ENCODE measurements at regions not wholly inside any gene's neighbourhood (a gene's known extent, or its start where the extent isn't known, plus 50 kb on each side); places are given as distances from the start of the nearest gene placed in this dataset.

DNA sequence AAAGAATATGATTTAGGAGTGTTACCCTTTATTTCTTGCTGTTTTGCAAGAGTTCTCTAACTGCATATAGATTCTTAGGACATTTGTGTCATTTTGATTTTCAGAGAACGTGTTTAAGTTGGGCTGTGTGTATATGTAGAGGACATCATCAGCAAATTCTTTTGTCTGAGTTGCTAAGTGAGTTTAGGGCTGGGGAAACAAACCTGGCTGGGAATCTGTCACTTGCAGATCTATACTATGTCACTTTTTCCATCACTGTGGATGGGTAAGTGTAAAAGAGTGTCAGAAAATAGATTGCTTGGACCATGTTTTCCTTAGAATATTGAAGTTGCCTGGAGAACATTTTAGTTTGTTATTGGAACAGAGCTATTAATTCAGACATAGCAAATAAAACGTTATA lies 349.1 kb upstream of the NEGR1 start:
- POLR2A ChIA-PET, result no interaction called here
- peaks cover 0 to 3% (median 0%) of the 10 kb centered on the region in 5 donors for H3K27me3 Mint-ChIP-seq
- ATAC-seq (no peak), DNase-seq (no peak)
- no peaks in the 10 kb centered on the region for H3K4me1 Mint-ChIP-seq
- H3K36me3 Mint-ChIP-seq, result no peaks in the 10 kb centered on the region
- H3K27ac Mint-ChIP-seq, result no peak overlapping the region
- H3K9me3 Mint-ChIP-seq, result peaks cover 0 to 2% (median 0%) of the 10 kb centered on the region in 9 donors
- H3K4me3 Mint-ChIP-seq, result no peak overlapping the region

GRCh38 chr1:72623299-72623708 lies 341.0 kb upstream of the NEGR1 start:
- Mint-ChIP-seq H3K27me3 (no peaks in the 10 kb centered on the region), H3K27ac (peak overlapping the region in 1 of 10 donors; percentile 71), H3K4me3 (peak overlapping the region in 9 of 10 donors; percentile 15 to 66 (median 46)), H3K4me1 (peaks cover 0 to 6% (median 2%) of the 10 kb centered on the region in 4 donors), H3K36me3 (no peaks in the 10 kb centered on the region), H3K9me3 (no peaks in the 10 kb centered on the region)
- POLR2A ChIA-PET, result no interaction called here
- DNase-seq (peak in 3 of 10 donors; percentile 1 to 24 (median 19)), ATAC-seq (peak in 1 of 2 donors; percentile 32)

DNA sequence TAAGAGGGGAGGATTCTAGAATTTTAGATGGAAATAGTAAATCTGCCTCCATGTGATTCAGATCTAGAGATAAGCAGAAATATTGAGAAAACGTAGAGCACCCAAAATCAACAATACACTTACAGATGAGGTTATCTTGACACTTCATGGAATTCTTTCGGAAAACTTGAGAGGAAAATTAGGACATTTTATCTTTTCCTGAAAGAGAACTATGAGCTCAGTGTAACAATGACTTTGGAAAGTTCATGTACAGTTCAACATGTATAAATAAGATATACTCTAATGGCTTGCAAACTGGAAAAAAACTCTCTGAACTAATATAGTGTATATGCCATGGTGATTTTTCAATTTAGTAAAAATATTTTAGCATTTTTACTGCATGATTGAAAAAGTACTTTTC lies 338.1 kb upstream of the NEGR1 start:
- peaks cover 0 to 6% (median 2%) of the 10 kb centered on the region in 4 donors for H3K4me1 Mint-ChIP-seq
- no peaks in the 10 kb centered on the region for H3K36me3 Mint-ChIP-seq
- H3K4me3 Mint-ChIP-seq, result no peak overlapping the region
- POLR2A ChIA-PET, result no interaction called here
- DNase-seq, result no peak
- H3K9me3 Mint-ChIP-seq, result no peaks in the 10 kb centered on the region
- no peak for ATAC-seq
- H3K27ac Mint-ChIP-seq, result no peak overlapping the region
- H3K27me3 Mint-ChIP-seq, result no peaks in the 10 kb centered on the region

GRCh38 chr1:72606216-72606810 lies 324.0 kb upstream of the NEGR1 start:
- DNase-seq (no peak), ATAC-seq (no peak)
- Mint-ChIP-seq H3K36me3 (no peaks in the 10 kb centered on the region), H3K27ac (no peak overlapping the region), H3K4me3 (no peak overlapping the region), H3K4me1 (no peaks in the 10 kb centered on the region), H3K9me3 (no peaks in the 10 kb centered on the region), H3K27me3 (no peaks in the 10 kb centered on the region)
- POLR2A ChIA-PET, result no interaction called here

DNA sequence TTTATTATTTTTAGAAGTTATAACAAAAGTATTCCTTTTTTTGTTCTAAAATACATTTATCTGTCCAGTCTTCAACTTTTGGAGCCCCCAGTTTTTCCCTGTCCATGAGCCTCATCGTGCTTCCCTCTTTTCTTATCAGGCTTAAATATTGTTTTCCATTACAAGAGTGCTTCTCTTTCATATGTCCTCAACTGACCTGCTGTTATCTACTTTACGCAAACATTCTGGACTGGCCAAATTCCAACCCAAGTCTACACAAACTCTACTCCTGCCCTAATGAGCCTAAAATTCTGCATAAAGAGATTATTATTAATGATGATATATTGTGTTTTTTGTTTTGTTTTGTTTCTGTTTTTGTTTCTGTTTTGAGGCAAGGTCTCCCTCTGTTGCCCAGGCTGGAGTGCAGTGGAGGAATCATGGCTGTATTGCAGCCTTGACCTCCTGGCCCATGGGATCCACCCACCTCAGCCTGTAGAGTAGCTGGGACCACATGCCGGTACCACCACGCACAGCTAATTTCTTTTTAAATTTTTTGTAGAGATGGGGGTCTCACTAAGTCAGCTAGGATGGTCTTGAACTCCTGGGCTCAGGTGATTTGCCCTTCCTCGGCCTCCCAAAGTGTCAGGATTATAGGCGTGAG lies 318.8 kb upstream of the NEGR1 start:
- Mint-ChIP-seq H3K9me3 (peaks cover 0 to 3% (median 0%) of the 10 kb centered on the region in 9 donors), H3K27me3 (no peaks in the 10 kb centered on the region), H3K4me3 (no peak overlapping the region), H3K27ac (no peak overlapping the region), H3K36me3 (no peaks in the 10 kb centered on the region), H3K4me1 (no peaks in the 10 kb centered on the region)
- DNase-seq (no peak), ATAC-seq (no peak)
- POLR2A ChIA-PET, result no interaction called here

- ATAC-seq (no peak), DNase-seq (no peak)
- H3K27ac Mint-ChIP-seq, result no peak overlapping the region
- POLR2A ChIA-PET, result no interaction called here
- H3K36me3 Mint-ChIP-seq, result no peaks in the 10 kb centered on the region
- no peaks in the 10 kb centered on the region for H3K27me3 Mint-ChIP-seq
- peaks cover 0 to 2% (median 0%) of the 10 kb centered on the region in 9 donors for H3K9me3 Mint-ChIP-seq
- no peak overlapping the region for H3K4me3 Mint-ChIP-seq
- H3K4me1 Mint-ChIP-seq, result no peaks in the 10 kb centered on the region
Observed at GRCh38 chr1:72586023-72586685, 303.8 kb upstream of the NEGR1 start.

DNA sequence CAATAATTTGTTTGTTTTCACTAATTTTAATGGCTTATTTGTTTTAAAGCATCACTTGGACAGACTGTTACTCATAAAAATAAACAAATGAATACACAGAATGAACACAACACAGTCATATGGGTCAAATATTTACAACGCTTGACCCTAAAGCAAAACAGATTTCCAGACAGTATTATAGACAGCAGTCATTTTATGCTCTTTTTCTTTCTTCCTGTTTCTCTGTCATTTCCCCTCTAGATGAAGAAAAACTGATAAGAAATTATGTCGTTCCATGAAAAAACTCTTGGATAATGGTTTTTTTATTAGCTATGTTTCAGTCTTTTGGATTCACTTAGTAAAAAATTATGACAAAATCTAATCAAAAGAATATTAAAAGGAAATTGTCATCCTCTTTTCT lies 297.3 kb upstream of the NEGR1 start:
- no peaks in the 10 kb centered on the region for H3K36me3 Mint-ChIP-seq
- POLR2A ChIA-PET, result no interaction called here
- H3K27me3 Mint-ChIP-seq, result no peaks in the 10 kb centered on the region
- no peak for ATAC-seq
- no peak for DNase-seq
- H3K4me1 Mint-ChIP-seq, result no peaks in the 10 kb centered on the region
- no peak overlapping the region for H3K4me3 Mint-ChIP-seq
- no peak overlapping the region for H3K27ac Mint-ChIP-seq
- peaks cover 0 to 5% (median 0%) of the 10 kb centered on the region in 9 donors for H3K9me3 Mint-ChIP-seq

DNA sequence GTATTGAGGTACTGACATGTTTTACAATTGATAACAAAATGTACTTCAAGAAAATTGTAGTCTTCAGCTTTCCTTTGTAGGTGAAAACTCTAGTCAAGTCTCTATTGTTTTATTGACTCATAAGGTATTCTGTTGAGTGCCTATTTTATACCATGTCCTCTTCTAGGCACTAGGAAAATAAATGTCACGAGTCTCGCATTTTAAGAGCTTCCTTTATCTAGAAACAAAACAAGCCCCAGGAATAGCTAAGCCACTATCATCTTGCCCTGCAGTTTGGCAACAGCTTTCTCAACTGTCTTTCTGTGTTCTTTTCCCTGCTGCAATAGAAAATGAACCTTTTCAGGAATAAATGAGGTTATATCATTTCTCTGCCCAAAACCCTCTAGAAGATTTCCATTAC lies 288.5 kb upstream of the NEGR1 start:
- no peak overlapping the region for H3K27ac Mint-ChIP-seq
- H3K4me3 Mint-ChIP-seq, result no peak overlapping the region
- H3K36me3 Mint-ChIP-seq, result no peaks in the 10 kb centered on the region
- no peak for DNase-seq
- no peak for ATAC-seq
- H3K4me1 Mint-ChIP-seq, result no peaks in the 10 kb centered on the region
- H3K9me3 Mint-ChIP-seq, result peaks cover 0 to 8% (median 0%) of the 10 kb centered on the region in 9 donors
- H3K27me3 Mint-ChIP-seq, result no peaks in the 10 kb centered on the region
- POLR2A ChIA-PET, result no interaction called here

- Mint-ChIP-seq H3K27ac (no peak overlapping the region), H3K4me1 (no peaks in the 10 kb centered on the region), H3K36me3 (no peaks in the 10 kb centered on the region), H3K27me3 (no peaks in the 10 kb centered on the region), H3K4me3 (no peak overlapping the region), H3K9me3 (peaks cover 0 to 5% (median 0%) of the 10 kb centered on the region in 9 donors)
- ATAC-seq (no peak), DNase-seq (no peak)
- POLR2A ChIA-PET, result no interaction called here
Observed at GRCh38 chr1:72568113-72568512, 285.8 kb upstream of the NEGR1 start.

- H3K4me1 Mint-ChIP-seq, result no peaks in the 10 kb centered on the region
- no peaks in the 10 kb centered on the region for H3K27me3 Mint-ChIP-seq
- peaks cover 0 to 5% (median 0%) of the 10 kb centered on the region in 9 donors for H3K9me3 Mint-ChIP-seq
- POLR2A ChIA-PET, result no interaction called here
- ATAC-seq, result no peak
- H3K4me3 Mint-ChIP-seq, result no peak overlapping the region
- no peaks in the 10 kb centered on the region for H3K36me3 Mint-ChIP-seq
- DNase-seq, result no peak
- no peak overlapping the region for H3K27ac Mint-ChIP-seq
Observed at GRCh38 chr1:72567521-72567920, 285.2 kb upstream of the NEGR1 start.

- Mint-ChIP-seq H3K27me3 (no peaks in the 10 kb centered on the region), H3K36me3 (no peaks in the 10 kb centered on the region), H3K27ac (no peak overlapping the region), H3K9me3 (no peaks in the 10 kb centered on the region), H3K4me3 (no peak overlapping the region), H3K4me1 (no peaks in the 10 kb centered on the region)
- DNase-seq (no peak), ATAC-seq (no peak)
- POLR2A ChIA-PET, result no interaction called here
Observed at GRCh38 chr1:72564749-72565148, 282.4 kb upstream of the NEGR1 start.

DNA sequence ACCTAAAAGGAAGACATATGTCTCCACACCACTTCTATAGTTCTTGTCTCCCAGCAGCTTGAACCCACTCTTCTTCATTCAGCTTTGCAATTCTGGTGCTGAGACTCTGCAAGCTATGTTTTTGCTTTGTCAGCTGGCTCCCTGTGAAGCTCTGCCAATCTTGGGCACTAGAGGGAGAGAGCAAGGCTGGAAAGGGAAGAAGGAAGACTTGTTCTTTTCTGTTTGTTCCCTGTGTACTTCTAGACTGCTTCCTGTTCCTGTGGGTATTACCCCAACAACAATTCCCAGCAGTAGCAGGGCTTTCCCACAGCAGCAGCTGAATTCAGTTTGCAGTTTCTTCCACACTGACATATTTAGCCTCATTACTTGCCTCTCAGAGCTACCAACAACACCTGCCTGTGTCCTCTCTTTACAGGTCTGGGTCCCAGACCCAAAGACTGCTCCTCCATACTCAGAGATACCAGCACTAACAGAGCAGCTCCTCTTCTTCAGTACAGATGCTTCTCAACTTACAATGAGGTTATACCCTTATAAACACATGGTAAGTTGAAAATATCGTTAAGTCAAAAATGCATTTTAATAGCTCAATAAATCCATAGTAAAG lies 275.2 kb upstream of the NEGR1 start:
- H3K36me3 Mint-ChIP-seq, result no peaks in the 10 kb centered on the region
- peak overlapping the region in 1 of 10 donors; percentile 25 for H3K27ac Mint-ChIP-seq
- H3K9me3 Mint-ChIP-seq, result peaks cover 0 to 5% (median 0%) of the 10 kb centered on the region in 9 donors
- H3K27me3 Mint-ChIP-seq, result no peaks in the 10 kb centered on the region
- no peaks in the 10 kb centered on the region for H3K4me1 Mint-ChIP-seq
- H3K4me3 Mint-ChIP-seq, result no peak overlapping the region
- ATAC-seq (no peak), DNase-seq (no peak)
- POLR2A ChIA-PET, result no interaction called here

- Mint-ChIP-seq H3K4me1 (no peaks in the 10 kb centered on the region), H3K36me3 (no peaks in the 10 kb centered on the region), H3K4me3 (no peak overlapping the region), H3K9me3 (peaks cover 0 to 6% (median 0%) of the 10 kb centered on the region in 9 donors), H3K27me3 (peaks cover 0 to 1% (median 0%) of the 10 kb centered on the region in 5 donors), H3K27ac (no peak overlapping the region)
- no peak for ATAC-seq
- no peak for DNase-seq
- POLR2A ChIA-PET, result no interaction called here
Observed at GRCh38 chr1:72547412-72547811, 265.1 kb upstream of the NEGR1 start.
